ENCODE measurements at regions not wholly inside any gene's neighbourhood (a gene's known extent, or its start where the extent isn't known, plus 50 kb on each side); places are given as distances from the start of the nearest gene placed in this dataset.
"Not testable (repeated sequence)": the region's sequence is repeated elsewhere in the genome, so short reads cannot be mapped to it uniquely, and the experiment has no call there.

- no peak for ATAC-seq
- POLR2A ChIA-PET: no interaction called here
Measured at GRCh38 chrX:22594766-22595165, 322.1 kb downstream of the CBLL2 start.

GRCh38 chrX:22603060-22603459 lies 330.3 kb downstream of the CBLL2 start:
- TF ChIP-seq CTCF (IDR thresholded peaks at IDR 0.05): no peak
- POLR2A ChIA-PET: no interaction called here
- H3K36me3 Mint-ChIP-seq (ENCODE audit: low read depth): no peaks in the 10 kb centered on the region
- no peaks in the 10 kb centered on the region for H3K9me3 Mint-ChIP-seq
- no peaks in the 10 kb centered on the region for H3K27me3 Mint-ChIP-seq
- intact Hi-C loops (cut with micrococcal nuclease): no loop called here
- no peaks in the 10 kb centered on the region for H3K4me1 Mint-ChIP-seq (ENCODE audit: low read depth)
- ATAC-seq (no peak), DNase-seq (no peak)
- H3K27ac Mint-ChIP-seq: no peak overlapping the region
- CTCF ChIA-PET: no interaction called here
- H3K4me3 Mint-ChIP-seq: no peak overlapping the region

More at GRCh38 chrX:22594766-22595165, 322.1 kb downstream of the CBLL2 start:
- no peak for DNase-seq
- Mint-ChIP-seq H3K4me3 (no peak overlapping the region), H3K27ac (no peak overlapping the region), H3K9me3 (no peaks in the 10 kb centered on the region), H3K36me3 (ENCODE audit: low read depth) (no peaks in the 10 kb centered on the region), H3K27me3 (no peaks in the 10 kb centered on the region), H3K4me1 (ENCODE audit: low read depth) (no peaks in the 10 kb centered on the region)
- intact Hi-C loops (cut with micrococcal nuclease): no loop called here
- no peak for TF ChIP-seq CTCF (IDR thresholded peaks at IDR 0.05)
- CTCF ChIA-PET: no interaction called here

- CTCF ChIA-PET; ATAC-seq; intact Hi-C loops (cut with micrococcal nuclease); H3K9me3 Mint-ChIP-seq; POLR2A ChIA-PET; H3K4me1 Mint-ChIP-seq (ENCODE audit: low read depth); H3K36me3 Mint-ChIP-seq (ENCODE audit: low read depth); H3K4me3 Mint-ChIP-seq; DNase-seq; H3K27ac Mint-ChIP-seq; H3K27me3 Mint-ChIP-seq: not testable (repeated sequence)
Measured at GRCh38 chrX:22609452-22609851, 336.7 kb downstream of the CBLL2 start.

GRCh38 chrX:22616867-22617266 lies 344.2 kb downstream of the CBLL2 start:
- H3K4me3 Mint-ChIP-seq: no peak overlapping the region
- ChIA-PET POLR2A (no interaction called here), CTCF (no interaction called here)
- DNase-seq (no peak), ATAC-seq (no peak)
- H3K27ac Mint-ChIP-seq: no peak overlapping the region
- intact Hi-C loops (cut with micrococcal nuclease): no loop called here
- no peaks in the 10 kb centered on the region for H3K9me3 Mint-ChIP-seq
- no peak for TF ChIP-seq CTCF (IDR thresholded peaks at IDR 0.05)
- H3K27me3 Mint-ChIP-seq: no peaks in the 10 kb centered on the region
- no peaks in the 10 kb centered on the region for H3K4me1 Mint-ChIP-seq (ENCODE audit: low read depth)
- no peaks in the 10 kb centered on the region for H3K36me3 Mint-ChIP-seq (ENCODE audit: low read depth)

- ChIA-PET POLR2A (no interaction called here), CTCF (no interaction called here)
- H3K36me3 Mint-ChIP-seq (ENCODE audit: low read depth): no peaks in the 10 kb centered on the region
- no peak overlapping the region for H3K27ac Mint-ChIP-seq
- intact Hi-C loops (cut with micrococcal nuclease): no loop called here
- no peak for TF ChIP-seq CTCF (IDR thresholded peaks at IDR 0.05)
- peaks cover 2% of the 10 kb centered on the region for H3K9me3 Mint-ChIP-seq
- DNase-seq (no peak), ATAC-seq (no peak)
- H3K4me1 Mint-ChIP-seq (ENCODE audit: low read depth): no peaks in the 10 kb centered on the region
- no peak overlapping the region for H3K4me3 Mint-ChIP-seq
- no peaks in the 10 kb centered on the region for H3K27me3 Mint-ChIP-seq
Measured at GRCh38 chrX:22627576-22627975, 354.9 kb downstream of the CBLL2 start.

GRCh38 chrX:22628275-22628674 lies 355.6 kb downstream of the CBLL2 start:
- Mint-ChIP-seq H3K9me3 (peaks cover 2% of the 10 kb centered on the region), H3K4me1 (ENCODE audit: low read depth) (no peaks in the 10 kb centered on the region)

More at GRCh38 chrX:22628275-22628674, 355.6 kb downstream of the CBLL2 start:
- no peaks in the 10 kb centered on the region for H3K27me3 Mint-ChIP-seq
- no peak overlapping the region for H3K27ac Mint-ChIP-seq
- no peaks in the 10 kb centered on the region for H3K36me3 Mint-ChIP-seq (ENCODE audit: low read depth)
- POLR2A ChIA-PET: no interaction called here
- no peak for TF ChIP-seq CTCF (IDR thresholded peaks at IDR 0.05)
- CTCF ChIA-PET: no interaction called here
- DNase-seq (no peak), ATAC-seq (no peak)
- H3K4me3 Mint-ChIP-seq: no peak overlapping the region
- intact Hi-C loops (cut with micrococcal nuclease): no loop called here
